Left cardiac atrium (tissue), 4 donors: ENCODE measurements at regions not wholly inside any gene's neighbourhood (a gene's known extent, or its start where the extent isn't known, plus 50 kb on each side); places are given as distances from the start of the nearest gene placed in this dataset.

Source experiments
- ATAC-seq, 2 donors: fragments of 200-7000 bp; cut with Tn5 transposase; one replicate each; pipeline ENCODE4 v1.9.1; 2020; ENCODE audit warnings: mild to moderate bottlenecking in 2 of 2, moderate library complexity in 2 of 2
- DNase-seq: peaks from one replicate; pipeline ENCODE4 v3.0.0-alpha.2; 2020
- intact Hi-C, 2 donors: fragments of 100-400 bp; cut with DNase I; formaldehyde crosslinking; loops; one replicate each; pipeline versions ENCODE4 v1.14.1 to v1.15.1; 2022 to 2023
- donor health status: DM: no; HTN: yes; CAD: no.
- donor health status: DM: no; HTN: yes; CAD: no; lungs with severe emphysema.
- donor health status: DM: yes; HTN: yes; CAD: no.
- donor health status: Dilated cardiomyopathy.

DNA sequence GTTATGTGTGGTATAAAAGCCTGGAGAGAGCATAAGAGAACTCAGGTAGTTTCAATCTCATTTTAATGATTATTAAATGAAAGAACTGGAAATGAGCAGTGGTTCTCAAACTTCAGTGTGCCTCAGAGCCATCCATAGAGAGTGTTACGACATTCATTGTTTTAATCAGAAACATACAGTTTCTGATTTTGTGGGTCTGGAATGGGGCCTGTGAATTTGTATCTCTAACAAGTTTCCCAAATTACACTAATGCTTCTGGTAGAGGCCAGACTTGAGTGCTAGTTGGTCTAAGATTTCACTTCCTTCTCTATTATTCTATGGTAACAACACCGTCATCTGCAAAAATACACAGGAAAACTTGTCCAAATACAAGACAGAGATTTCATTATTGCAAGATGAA lies 292.0 kb upstream of the NECTIN3 start:
- intact Hi-C loops, result no loop called here
- DNase-seq (no peak), ATAC-seq (no peak)

DNA sequence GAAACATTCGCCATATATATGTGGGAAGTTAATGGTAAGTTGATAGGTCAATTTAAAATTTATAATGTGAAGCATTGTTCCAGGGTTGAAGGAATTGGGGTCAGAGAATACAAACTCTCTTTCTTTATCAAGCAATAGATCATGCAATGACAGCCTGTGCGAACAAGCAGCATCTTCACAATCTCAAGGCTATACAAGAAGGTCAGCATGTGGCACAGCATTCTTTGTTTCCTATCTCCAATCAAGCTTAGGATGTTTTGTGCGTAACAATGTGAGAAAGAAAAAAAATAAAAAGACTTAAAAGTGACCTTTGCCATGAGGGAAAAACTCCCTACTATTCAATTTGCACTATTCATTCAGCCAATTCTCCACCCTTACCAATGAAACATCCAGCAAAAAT lies 288.1 kb upstream of the NECTIN3 start:
- intact Hi-C loops, result no loop called here
- ATAC-seq, result no peak
- DNase-seq, result no peak

- ATAC-seq, result no peak
- DNase-seq, result no peak
- intact Hi-C loops, result no loop called here
These were observed 282.8 kb upstream of the NECTIN3 start for GRCh38 chr3:110788794-110789193.

- intact Hi-C loops, result no loop called here
- no peak for ATAC-seq
- no peak for DNase-seq
These were observed 282.3 kb upstream of the NECTIN3 start for GRCh38 chr3:110789315-110789714.

GRCh38 chr3:110790631-110791030 lies 281.0 kb upstream of the NECTIN3 start:
- no peak for DNase-seq
- intact Hi-C loops, result no loop called here
- no peak for ATAC-seq

GRCh38 chr3:110791995-110792686 lies 279.5 kb upstream of the NECTIN3 start:
- no peak for ATAC-seq
- DNase-seq, result no peak
- intact Hi-C loops, result no loop called here

DNA sequence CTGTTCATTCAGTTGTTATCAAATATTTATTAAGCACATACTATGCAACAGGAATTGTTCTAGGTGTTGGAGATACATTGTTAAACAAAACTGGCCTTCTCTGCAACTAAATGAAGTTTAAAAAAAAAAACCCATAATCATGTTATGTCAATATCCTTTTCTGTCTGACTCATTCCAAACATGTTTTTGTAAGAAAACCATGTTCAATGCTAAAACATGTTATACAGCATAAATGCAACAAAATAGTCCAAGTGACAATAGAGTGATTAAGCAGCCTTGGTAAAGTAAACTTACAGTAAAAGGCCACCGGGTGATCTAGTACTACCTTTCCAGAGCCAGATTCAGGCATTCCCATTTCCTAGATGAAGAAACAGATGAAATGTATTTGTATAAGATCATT lies 278.0 kb upstream of the NECTIN3 start:
- intact Hi-C loops, result no loop called here
- DNase-seq (no peak), ATAC-seq (no peak)

- ATAC-seq (no peak), DNase-seq (no peak)
- intact Hi-C loops, result no loop called here
These were observed 276.5 kb upstream of the NECTIN3 start for GRCh38 chr3:110795163-110795562.

DNA sequence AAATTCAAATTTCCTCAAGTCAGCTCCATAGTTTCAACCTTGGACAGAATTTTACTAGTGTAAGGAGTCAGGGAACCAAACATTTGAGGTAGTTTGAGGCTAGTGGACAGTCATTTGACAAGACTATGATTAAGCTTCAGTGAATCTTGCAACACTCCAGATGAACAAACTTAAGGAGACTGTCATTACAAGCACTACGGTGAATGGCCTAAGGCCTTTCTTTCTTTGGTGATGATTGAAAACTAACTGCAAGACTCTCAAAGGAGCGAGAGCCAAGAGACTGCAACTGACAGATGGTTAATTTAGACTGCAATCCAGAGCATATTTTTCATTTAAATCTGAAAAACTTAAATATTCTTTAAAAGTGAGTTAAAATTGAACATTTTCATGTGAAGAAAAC lies 272.3 kb upstream of the NECTIN3 start:
- ATAC-seq (no peak), DNase-seq (no peak)
- intact Hi-C loops, result no loop called here

DNA sequence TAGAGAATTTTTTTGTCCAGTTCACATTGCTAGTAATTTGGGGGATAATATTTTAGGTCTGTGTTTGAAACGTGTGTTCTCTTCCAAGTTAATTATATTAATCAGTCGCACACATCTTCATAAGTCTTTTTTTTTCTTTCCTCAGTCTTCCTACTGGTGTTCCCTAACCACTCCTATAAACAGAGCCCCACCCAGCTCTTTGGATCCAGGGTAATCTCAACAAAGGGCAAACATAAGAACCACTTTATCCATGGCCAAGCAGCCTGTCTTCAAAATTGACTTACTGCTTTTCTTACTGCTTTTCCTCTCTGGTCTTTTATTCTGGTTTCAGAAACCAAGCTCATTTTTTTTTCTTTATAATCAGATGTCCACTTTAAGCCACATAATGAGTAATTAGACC lies 266.8 kb upstream of the NECTIN3 start:
- DNase-seq (no peak), ATAC-seq (no peak)
- intact Hi-C loops, result no loop called here

DNA sequence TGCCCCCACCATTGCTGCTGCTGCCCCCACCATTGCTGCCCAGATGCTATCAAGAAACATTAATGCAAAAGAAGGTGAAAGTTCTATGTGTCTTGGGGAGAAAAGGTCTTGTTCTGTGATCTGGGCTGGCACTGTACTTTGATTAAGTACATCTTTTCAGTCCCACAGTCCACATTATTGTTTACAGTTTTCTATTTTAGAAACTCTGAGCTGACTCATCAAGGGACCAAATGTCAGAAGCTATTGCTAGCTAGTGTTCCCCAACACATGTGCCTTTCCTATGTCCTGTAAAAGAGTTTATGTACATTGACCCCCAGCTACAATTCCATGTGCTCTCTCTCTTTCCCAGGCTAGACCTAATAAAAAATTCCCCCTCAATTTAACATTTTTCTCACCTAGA lies 264.7 kb upstream of the NECTIN3 start:
- intact Hi-C loops, result no loop called here
- ATAC-seq, result no peak
- DNase-seq, result no peak

GRCh38 chr3:110808630-110809029 lies 263.0 kb upstream of the NECTIN3 start:
- no peak for DNase-seq
- intact Hi-C loops, result no loop called here
- no peak for ATAC-seq

- DNase-seq, result no peak
- intact Hi-C loops, result no loop called here
- ATAC-seq, result no peak
These were observed 261.3 kb upstream of the NECTIN3 start for GRCh38 chr3:110810356-110810755.

- intact Hi-C loops, result no loop called here
- DNase-seq (no peak), ATAC-seq (no peak)
These were observed 260.6 kb upstream of the NECTIN3 start for GRCh38 chr3:110811050-110811449.

- intact Hi-C loops, result no loop called here
- ATAC-seq (no peak), DNase-seq (no peak)
These were observed 258.1 kb upstream of the NECTIN3 start for GRCh38 chr3:110813541-110813940.

GRCh38 chr3:110814170-110815007 lies 257.2 kb upstream of the NECTIN3 start:
- DNase-seq, result no peak
- intact Hi-C loops, result no loop called here
- ATAC-seq, result no peak

DNA sequence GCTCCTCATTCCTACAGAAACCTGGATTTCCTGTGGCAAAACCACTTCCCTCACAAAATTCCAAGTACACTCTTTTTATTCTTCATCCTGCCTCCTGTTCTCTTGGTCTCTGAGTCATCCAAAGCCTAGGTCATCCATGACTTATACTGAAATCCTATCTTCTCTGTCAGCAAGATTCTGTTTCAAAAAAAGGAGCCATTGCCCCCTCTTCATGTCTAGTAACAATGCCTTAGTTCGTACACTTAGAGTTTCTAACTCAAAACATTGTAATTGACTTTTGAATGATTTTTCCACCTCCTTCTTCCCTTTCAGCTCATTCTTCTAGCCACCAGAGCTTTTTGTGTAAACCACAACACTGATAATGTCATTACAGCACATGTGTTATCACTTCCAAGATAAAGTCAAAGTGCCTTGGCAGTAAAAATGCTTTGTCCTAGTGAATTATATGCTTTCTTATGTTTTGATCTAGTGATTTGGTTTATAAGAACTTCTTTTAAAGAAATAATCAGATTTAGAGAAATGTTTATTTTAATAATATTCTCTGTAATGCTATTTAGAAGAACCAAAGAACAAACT lies 256.5 kb upstream of the NECTIN3 start:
- no peak for ATAC-seq
- no peak for DNase-seq
- intact Hi-C loops, result no loop called here

- ATAC-seq, result no peak
These were observed 255.6 kb upstream of the NECTIN3 start for GRCh38 chr3:110816008-110816407.

DNA sequence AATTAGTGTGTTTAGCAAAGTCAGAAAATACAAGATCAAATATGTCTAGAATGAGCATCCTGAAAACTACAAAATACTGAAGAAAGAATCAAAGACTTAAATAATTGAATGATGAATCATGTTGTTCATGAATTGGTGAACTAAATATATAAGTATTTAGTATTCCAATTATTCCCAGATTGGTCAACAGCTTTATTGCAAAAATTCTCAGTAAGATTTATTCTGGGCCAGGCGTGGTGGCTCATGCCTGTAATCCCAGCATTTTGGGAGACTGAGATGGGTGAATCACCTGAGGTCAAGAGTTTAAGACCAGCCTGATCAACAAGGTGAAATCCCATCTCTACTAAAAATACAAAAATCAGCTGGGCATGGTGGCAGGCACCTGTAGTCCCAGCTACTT lies 250.0 kb upstream of the NECTIN3 start:
- intact Hi-C loops, result no loop called here
- ATAC-seq, result no peak
- DNase-seq, result no peak

More at GRCh38 chr3:110816008-110816407, 255.6 kb upstream of the NECTIN3 start:
- intact Hi-C loops, result no loop called here
- no peak for DNase-seq

GRCh38 chr3:110822971-110823370 lies 248.6 kb upstream of the NECTIN3 start:
- intact Hi-C loops, result no loop called here
- ATAC-seq (no peak), DNase-seq (no peak)

DNA sequence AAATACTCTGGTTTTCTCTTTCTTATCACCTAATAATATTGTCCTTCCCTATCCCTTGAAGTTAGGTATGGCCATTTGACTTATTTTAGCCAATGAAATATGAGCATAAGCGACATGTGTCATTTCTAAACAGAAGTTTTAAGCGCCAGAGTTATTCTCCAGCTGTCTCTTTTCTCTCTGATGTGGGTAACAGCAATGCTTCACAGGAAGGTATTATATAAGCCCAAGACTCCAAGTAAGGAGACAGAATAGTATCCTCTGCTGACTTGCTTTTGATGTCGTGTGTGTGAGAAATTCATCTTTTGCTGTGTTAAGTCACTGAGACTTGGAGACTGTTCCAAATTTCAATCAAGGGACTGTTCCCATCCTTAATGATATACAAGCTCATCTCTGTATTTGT lies 224.6 kb upstream of the NECTIN3 start:
- DNase-seq (no peak), ATAC-seq (no peak)
- intact Hi-C loops, result no loop called here
